Neural crest cell (in vitro differentiated cells): ENCODE measurements at regions not wholly inside any gene's neighbourhood (a gene's known extent, or its start where the extent isn't known, plus 50 kb on each side); places are given as distances from the start of the nearest gene placed in this dataset.

Experiments used
- DNase-seq: peaks from one replicate; pipeline ENCODE4 v3.0.0; 2021; ENCODE audit warnings: low read depth, mixed read lengths, low spot score
- H3K27ac Mint-ChIP-seq: one replicate; pipeline ENCODE4 v1.8.0; 2021; ENCODE audit warnings: mild to moderate bottlenecking, mixed read lengths; ENCODE audit not compliant: unreplicated experiment
- H3K27me3 Mint-ChIP-seq: 2 replicates; pipeline ENCODE4 v1.8.0; 2021; ENCODE audit warnings: low read depth, mild to moderate bottlenecking, mixed read lengths
- H3K36me3 Mint-ChIP-seq: 2 replicates; pipeline ENCODE4 v1.8.0; 2021; ENCODE audit warnings: low read depth, mild to moderate bottlenecking, mixed read lengths
- H3K4me1 Mint-ChIP-seq: 2 replicates; pipeline ENCODE4 v1.8.0; 2021; ENCODE audit warnings: mixed read lengths
- H3K4me3 Mint-ChIP-seq: one replicate; pipeline ENCODE4 v1.8.0; 2021; ENCODE audit warnings: mild to moderate bottlenecking, mixed read lengths
- H3K9me3 Mint-ChIP-seq: 2 replicates; pipeline ENCODE4 v1.8.0; 2021; ENCODE audit warnings: mixed read lengths
- TF ChIP-seq, protein P1 (sequence below): fragments of 200-600 bp; sonication (generic); conservative IDR thresholded peaks from 2 replicates; pipeline ENCODE4 v1.5.0; 2021; ENCODE audit warnings: antibody characterized with exemption, mild to moderate bottlenecking

DNA sequence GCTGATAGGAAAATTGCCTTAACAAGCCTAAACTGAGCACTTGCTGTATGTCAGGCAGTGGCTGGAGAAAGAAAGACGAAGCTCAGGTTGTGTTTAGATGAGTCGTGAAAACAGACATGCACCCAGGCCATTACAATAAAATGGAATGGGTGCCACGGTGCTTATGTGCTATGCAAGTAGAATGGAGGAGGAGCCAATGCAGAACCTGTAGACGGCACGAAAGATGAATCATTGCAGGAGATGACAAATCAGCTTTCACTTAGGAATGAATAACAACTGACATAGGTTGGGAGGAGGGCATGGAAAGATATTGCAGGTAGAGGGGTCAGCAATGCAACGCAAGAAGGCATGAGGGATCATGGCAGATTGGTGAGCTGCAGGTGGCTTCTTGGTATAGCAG is 61.2 kb upstream of the ARHGAP21 start:
- TF ChIP-seq, protein P1, sequence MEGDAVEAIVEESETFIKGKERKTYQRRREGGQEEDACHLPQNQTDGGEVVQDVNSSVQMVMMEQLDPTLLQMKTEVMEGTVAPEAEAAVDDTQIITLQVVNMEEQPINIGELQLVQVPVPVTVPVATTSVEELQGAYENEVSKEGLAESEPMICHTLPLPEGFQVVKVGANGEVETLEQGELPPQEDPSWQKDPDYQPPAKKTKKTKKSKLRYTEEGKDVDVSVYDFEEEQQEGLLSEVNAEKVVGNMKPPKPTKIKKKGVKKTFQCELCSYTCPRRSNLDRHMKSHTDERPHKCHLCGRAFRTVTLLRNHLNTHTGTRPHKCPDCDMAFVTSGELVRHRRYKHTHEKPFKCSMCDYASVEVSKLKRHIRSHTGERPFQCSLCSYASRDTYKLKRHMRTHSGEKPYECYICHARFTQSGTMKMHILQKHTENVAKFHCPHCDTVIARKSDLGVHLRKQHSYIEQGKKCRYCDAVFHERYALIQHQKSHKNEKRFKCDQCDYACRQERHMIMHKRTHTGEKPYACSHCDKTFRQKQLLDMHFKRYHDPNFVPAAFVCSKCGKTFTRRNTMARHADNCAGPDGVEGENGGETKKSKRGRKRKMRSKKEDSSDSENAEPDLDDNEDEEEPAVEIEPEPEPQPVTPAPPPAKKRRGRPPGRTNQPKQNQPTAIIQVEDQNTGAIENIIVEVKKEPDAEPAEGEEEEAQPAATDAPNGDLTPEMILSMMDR, result no peak

DNA sequence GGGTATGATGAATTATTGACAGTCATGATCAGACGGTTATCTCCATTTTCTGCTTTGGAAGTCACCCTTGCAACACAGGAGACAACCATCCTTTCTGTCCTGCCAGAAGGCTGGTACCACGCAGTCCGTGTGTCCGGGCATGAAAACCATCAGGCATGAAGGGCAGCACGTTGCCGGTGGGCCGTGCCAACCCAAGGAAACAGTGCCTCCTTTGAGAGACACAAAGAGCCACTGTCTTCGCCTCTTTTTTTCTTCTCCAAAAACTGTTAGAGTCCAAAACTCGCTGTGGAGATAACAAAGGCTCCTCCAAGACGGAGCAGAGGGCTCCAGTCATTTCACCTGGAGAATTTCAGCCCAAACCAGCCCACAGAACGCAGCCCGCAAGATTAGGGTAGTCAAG is 60.4 kb upstream of the ARHGAP21 start:
- no peaks in the 10 kb centered on the region for H3K36me3 Mint-ChIP-seq
- H3K27me3 Mint-ChIP-seq, result no peaks in the 10 kb centered on the region
- H3K4me3 Mint-ChIP-seq, result no peak overlapping the region
- TF ChIP-seq, protein P1, result no peak
- peaks cover 5% of the 10 kb centered on the region for H3K4me1 Mint-ChIP-seq
- H3K9me3 Mint-ChIP-seq, result peaks cover 3% of the 10 kb centered on the region
- no peak overlapping the region for H3K27ac Mint-ChIP-seq
- DNase-seq, result no peak

More for the DNA sequence above, 61.2 kb upstream of the ARHGAP21 start:
- peaks cover 5% of the 10 kb centered on the region for H3K4me1 Mint-ChIP-seq
- no peak overlapping the region for H3K27ac Mint-ChIP-seq
- H3K4me3 Mint-ChIP-seq, result no peak overlapping the region
- H3K27me3 Mint-ChIP-seq, result no peaks in the 10 kb centered on the region
- H3K9me3 Mint-ChIP-seq, result peaks cover 3% of the 10 kb centered on the region
- H3K36me3 Mint-ChIP-seq, result no peaks in the 10 kb centered on the region
- DNase-seq, result no peak

DNA sequence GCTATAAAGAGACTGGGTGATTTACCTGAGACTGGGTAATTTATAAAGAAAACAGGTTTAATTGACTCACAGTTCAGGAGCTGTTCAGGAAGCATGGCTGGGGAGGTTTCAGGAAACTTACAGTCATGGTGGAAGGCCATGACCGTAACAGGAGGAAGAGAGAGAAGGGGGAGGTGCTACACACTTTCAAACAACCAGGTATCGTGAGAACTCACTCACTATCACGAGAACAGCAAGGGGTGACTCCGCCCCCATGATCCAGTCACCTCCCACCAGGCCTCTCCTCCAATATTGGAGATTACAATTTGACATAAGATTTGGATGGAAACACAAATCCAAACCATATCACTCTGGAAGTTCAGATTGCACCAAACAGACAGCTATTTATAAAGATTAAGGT is 59.8 kb upstream of the ARHGAP21 start:
- H3K4me3 Mint-ChIP-seq, result no peak overlapping the region
- peaks cover 5% of the 10 kb centered on the region for H3K4me1 Mint-ChIP-seq

DNA sequence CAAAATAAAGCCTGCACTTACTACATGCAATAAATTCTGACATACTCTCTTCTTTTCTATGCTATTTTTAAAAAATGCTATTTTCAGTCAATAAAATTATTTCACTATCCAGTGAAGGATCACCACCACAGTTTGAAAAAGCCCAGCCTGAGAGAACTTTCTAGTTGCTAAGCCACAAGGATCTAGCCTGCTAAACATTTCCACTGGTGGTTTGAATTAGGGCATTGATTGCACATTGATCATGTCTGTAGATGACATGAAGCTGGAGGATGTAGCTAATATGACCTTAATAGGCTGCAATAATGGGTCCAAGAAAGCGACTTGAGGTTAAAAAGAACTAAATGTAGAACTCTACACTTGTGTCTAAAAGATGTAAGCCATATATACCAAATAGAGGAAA is 56.0 kb upstream of the ARHGAP21 start:
- Mint-ChIP-seq H3K4me1 (peaks cover 5% of the 10 kb centered on the region), H3K27ac (no peak overlapping the region), H3K9me3 (peaks cover 6% of the 10 kb centered on the region), H3K27me3 (no peaks in the 10 kb centered on the region), H3K4me3 (no peak overlapping the region), H3K36me3 (no peaks in the 10 kb centered on the region)
- TF ChIP-seq, protein P1, result no peak
- no peak for DNase-seq

More for the DNA sequence above, 59.8 kb upstream of the ARHGAP21 start:
- TF ChIP-seq, protein P1, result no peak
- H3K27me3 Mint-ChIP-seq, result no peaks in the 10 kb centered on the region
- no peak for DNase-seq
- no peaks in the 10 kb centered on the region for H3K36me3 Mint-ChIP-seq
- H3K9me3 Mint-ChIP-seq, result peaks cover 3% of the 10 kb centered on the region
- no peak overlapping the region for H3K27ac Mint-ChIP-seq

DNA sequence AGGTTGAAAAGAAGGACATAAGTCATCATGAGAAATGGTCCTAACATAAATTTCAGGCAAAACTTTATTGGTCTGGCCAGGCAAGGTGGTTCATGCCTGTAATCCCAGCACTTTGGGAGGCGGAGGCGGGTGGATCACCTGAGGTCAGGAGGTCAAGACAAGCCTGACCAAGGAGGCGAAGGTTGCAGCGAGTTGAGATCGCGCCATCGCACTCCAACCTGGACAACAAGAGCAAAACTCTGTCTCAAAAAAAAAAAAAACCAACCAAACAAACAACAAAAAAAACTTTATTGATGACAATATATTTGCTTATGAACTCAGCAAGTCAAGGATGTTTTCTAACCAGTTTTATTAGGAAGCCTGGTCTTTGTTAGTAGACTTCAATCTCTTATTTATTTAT is 54.6 kb upstream of the ARHGAP21 start:
- Mint-ChIP-seq H3K36me3 (no peaks in the 10 kb centered on the region), H3K27ac (no peak overlapping the region), H3K4me1 (no peaks in the 10 kb centered on the region), H3K27me3 (no peaks in the 10 kb centered on the region), H3K4me3 (no peak overlapping the region), H3K9me3 (peaks cover 6% of the 10 kb centered on the region)
- no peak for DNase-seq
- TF ChIP-seq, protein P1, result no peak

DNA sequence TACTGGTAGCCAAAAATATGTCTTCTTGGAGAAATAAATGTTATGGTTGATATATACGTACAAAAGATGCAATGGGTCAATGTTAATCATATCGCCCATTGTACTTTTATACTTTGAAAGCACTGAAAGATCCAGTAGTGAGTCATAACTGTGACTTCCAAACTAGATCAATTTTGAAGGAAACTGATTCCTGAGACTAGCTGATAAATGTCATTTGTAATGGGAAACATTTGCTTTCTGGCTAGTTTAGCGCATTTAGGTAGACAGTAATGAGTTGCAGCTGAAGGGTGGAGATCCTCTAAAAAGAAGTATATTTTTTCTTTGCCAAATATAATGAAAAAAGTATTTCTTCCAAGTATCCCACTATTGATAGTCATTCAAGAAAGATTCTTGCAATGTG is 53.5 kb upstream of the ARHGAP21 start:
- DNase-seq, result no peak
- Mint-ChIP-seq H3K36me3 (no peaks in the 10 kb centered on the region), H3K4me1 (no peaks in the 10 kb centered on the region), H3K27me3 (no peaks in the 10 kb centered on the region), H3K27ac (no peak overlapping the region), H3K4me3 (no peak overlapping the region), H3K9me3 (peaks cover 4% of the 10 kb centered on the region)
- TF ChIP-seq, protein P1, result no peak
